Osteoblast (primary cell): ENCODE measurements at regions not wholly inside any gene's neighbourhood (a gene's known extent, or its start where the extent isn't known, plus 50 kb on each side); places are given as distances from the start of the nearest gene placed in this dataset.

Source experiments
- DNase-seq: peaks from one replicate; pipeline ENCODE4 v3.0.0; 2011; ENCODE audit warnings: low spot score, mixed read lengths; ENCODE audit not compliant: insufficient read length; ENCODE audit errors: missing footprints
- H2AFZ ChIP-seq: 2 replicates; pipeline ENCODE4 v1.6.0; 2011; ENCODE audit warnings: mild to moderate bottlenecking, low read length
- H3K27ac ChIP-seq: 2 replicates; pipeline ENCODE4 v1.5.1; 2011; ENCODE audit warnings: mild to moderate bottlenecking, low read depth, low read length, moderate library complexity
- H3K27me3 ChIP-seq: 2 replicates; pipeline ENCODE4 v1.6.0; 2012; ENCODE audit warnings: mild to moderate bottlenecking, control low read depth, inconsistent platforms, low read length, moderate library complexity; ENCODE audit not compliant: insufficient read depth
- H3K36me3 ChIP-seq: 2 replicates; pipeline ENCODE4 v1.5.1; 2011; ENCODE audit warnings: mild to moderate bottlenecking, low read length, control low read depth, moderate library complexity; ENCODE audit not compliant: insufficient read depth
- H3K4me1 ChIP-seq: 2 replicates; pipeline ENCODE4 v1.5.1; 2011; ENCODE audit warnings: mild to moderate bottlenecking, low read length, control low read depth, moderate library complexity; ENCODE audit not compliant: insufficient read depth
- H3K4me2 ChIP-seq: 2 replicates; pipeline ENCODE4 v1.6.0; 2011; ENCODE audit warnings: mild to moderate bottlenecking, low read length; ENCODE audit not compliant: insufficient read depth
- H3K4me3 ChIP-seq: fragments of 200-600 bp; sonication (generic); 3 replicates; pipeline ENCODE4 v1.5.1; 2012; ENCODE audit warnings: mild to moderate bottlenecking, low read length, inconsistent platforms; ENCODE audit not compliant: insufficient read depth
- H3K79me2 ChIP-seq: 2 replicates; pipeline ENCODE4 v1.6.0; 2012; ENCODE audit warnings: mild to moderate bottlenecking, low read length, control low read depth, inconsistent platforms; ENCODE audit not compliant: insufficient read depth
- H3K9me3 ChIP-seq: 2 replicates; pipeline ENCODE4 v1.5.1; 2011; ENCODE audit warnings: low read depth, low read length, control low read depth
- H4K20me1 ChIP-seq: 2 replicates; pipeline ENCODE4 v1.6.0; 2012; ENCODE audit warnings: mild to moderate bottlenecking, low read length, control low read depth; ENCODE audit not compliant: insufficient read depth
- CTCF ChIP-seq: IDR thresholded peaks from 2 replicates; pipeline ENCODE4 v1.5.1; 2011; ENCODE audit warnings: mild to moderate bottlenecking, low read depth, low read length, moderate library complexity; ENCODE audit errors: extremely low read depth

- DNase-seq, result no peak
- H2AFZ ChIP-seq, result no peak overlapping the region
- no peak for TF ChIP-seq CTCF
These were observed 815.7 kb downstream of the QKI start for GRCh38 chr6:164230259-164230658.

GRCh38 chr6:164229716-164230115, 815.2 kb downstream of the QKI start:
- H3K4me3 ChIP-seq, result no peak overlapping the region
- no peak for DNase-seq
- H3K36me3 ChIP-seq, result no peaks in the 10 kb centered on the region
- no peaks in the 10 kb centered on the region for H4K20me1 ChIP-seq
- H3K79me2 ChIP-seq, result no peaks in the 10 kb centered on the region
- no peaks in the 10 kb centered on the region for H3K4me1 ChIP-seq
- H3K27me3 ChIP-seq, result no peaks in the 10 kb centered on the region
- H3K9me3 ChIP-seq, result peaks cover 4% of the 10 kb centered on the region
- TF ChIP-seq CTCF, result no peak
- H3K4me2 ChIP-seq, result no peak overlapping the region
- H3K27ac ChIP-seq, result no peak overlapping the region
- no peak overlapping the region for H2AFZ ChIP-seq

More at GRCh38 chr6:164230259-164230658, 815.7 kb downstream of the QKI start:
- H3K4me1 ChIP-seq, result no peaks in the 10 kb centered on the region
- peaks cover 4% of the 10 kb centered on the region for H3K9me3 ChIP-seq
- no peaks in the 10 kb centered on the region for H3K79me2 ChIP-seq
- no peak overlapping the region for H3K4me2 ChIP-seq
- H3K27ac ChIP-seq, result no peak overlapping the region
- no peaks in the 10 kb centered on the region for H3K36me3 ChIP-seq
- no peaks in the 10 kb centered on the region for H4K20me1 ChIP-seq
- no peaks in the 10 kb centered on the region for H3K27me3 ChIP-seq
- no peak overlapping the region for H3K4me3 ChIP-seq

GRCh38 chr6:164227952-164228522, 813.5 kb downstream of the QKI start:
- Histone ChIP-seq H3K4me3 (no peak overlapping the region), H3K27ac (no peak overlapping the region), H3K4me1 (no peaks in the 10 kb centered on the region), H3K9me3 (peaks cover 4% of the 10 kb centered on the region), H4K20me1 (no peaks in the 10 kb centered on the region), H2AFZ (no peak overlapping the region), H3K79me2 (no peaks in the 10 kb centered on the region), H3K36me3 (no peaks in the 10 kb centered on the region), H3K27me3 (no peaks in the 10 kb centered on the region), H3K4me2 (no peak overlapping the region)
- no peak for TF ChIP-seq CTCF
- DNase-seq, result no peak

GRCh38 chr6:164216839-164217238, 802.3 kb downstream of the QKI start:
- H2AFZ ChIP-seq, result no peak overlapping the region
- H3K27me3 ChIP-seq, result no peaks in the 10 kb centered on the region
- no peaks in the 10 kb centered on the region for H3K9me3 ChIP-seq
- no peak for TF ChIP-seq CTCF
- DNase-seq, result no peak
- H4K20me1 ChIP-seq, result no peaks in the 10 kb centered on the region
- H3K4me3 ChIP-seq, result no peak overlapping the region
- H3K79me2 ChIP-seq, result no peaks in the 10 kb centered on the region
- H3K4me1 ChIP-seq, result no peaks in the 10 kb centered on the region
- H3K27ac ChIP-seq, result no peak overlapping the region
- no peaks in the 10 kb centered on the region for H3K36me3 ChIP-seq
- no peak overlapping the region for H3K4me2 ChIP-seq
